ENCODE measurements at regions not wholly inside any gene's neighbourhood (a gene's known extent, or its start where the extent isn't known, plus 50 kb on each side); places are given as distances from the start of the nearest gene placed in this dataset.

DNA sequence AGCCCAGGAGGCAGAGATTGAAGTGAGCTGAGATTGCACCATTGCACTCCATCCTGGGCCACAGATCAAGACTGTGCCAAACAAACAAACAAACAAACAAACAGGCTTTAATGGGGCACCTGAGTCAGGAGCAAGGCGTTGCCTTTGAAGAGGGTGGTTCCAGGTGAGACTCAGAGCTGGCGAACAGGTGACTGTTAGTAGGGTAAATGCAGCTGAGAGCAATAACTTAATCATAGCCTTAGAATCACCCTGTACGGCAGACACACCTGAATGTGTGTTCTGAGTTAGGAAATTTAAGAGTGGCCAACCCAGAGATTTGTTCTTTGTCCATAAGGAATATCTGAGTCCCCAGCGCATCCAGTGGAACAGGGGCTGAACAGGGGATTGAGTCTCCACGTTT lies 440.4 kb downstream of the RPS6KC1 start:
- TF ChIP-seq, protein P1, sequence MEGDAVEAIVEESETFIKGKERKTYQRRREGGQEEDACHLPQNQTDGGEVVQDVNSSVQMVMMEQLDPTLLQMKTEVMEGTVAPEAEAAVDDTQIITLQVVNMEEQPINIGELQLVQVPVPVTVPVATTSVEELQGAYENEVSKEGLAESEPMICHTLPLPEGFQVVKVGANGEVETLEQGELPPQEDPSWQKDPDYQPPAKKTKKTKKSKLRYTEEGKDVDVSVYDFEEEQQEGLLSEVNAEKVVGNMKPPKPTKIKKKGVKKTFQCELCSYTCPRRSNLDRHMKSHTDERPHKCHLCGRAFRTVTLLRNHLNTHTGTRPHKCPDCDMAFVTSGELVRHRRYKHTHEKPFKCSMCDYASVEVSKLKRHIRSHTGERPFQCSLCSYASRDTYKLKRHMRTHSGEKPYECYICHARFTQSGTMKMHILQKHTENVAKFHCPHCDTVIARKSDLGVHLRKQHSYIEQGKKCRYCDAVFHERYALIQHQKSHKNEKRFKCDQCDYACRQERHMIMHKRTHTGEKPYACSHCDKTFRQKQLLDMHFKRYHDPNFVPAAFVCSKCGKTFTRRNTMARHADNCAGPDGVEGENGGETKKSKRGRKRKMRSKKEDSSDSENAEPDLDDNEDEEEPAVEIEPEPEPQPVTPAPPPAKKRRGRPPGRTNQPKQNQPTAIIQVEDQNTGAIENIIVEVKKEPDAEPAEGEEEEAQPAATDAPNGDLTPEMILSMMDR (IDR thresholded peaks at IDR 0.05; ENCODE audit: low read depth, low read length, poor library complexity, severe bottlenecking) = no peak
- TF ChIP-seq EZH2phosphoT487 (IDR thresholded peaks at IDR 0.05; ENCODE audit: borderline replicate concordance, low read length) = no peak
